ENCODE measurements at regions not wholly inside any gene's neighbourhood (a gene's known extent, or its start where the extent isn't known, plus 50 kb on each side); places are given as distances from the start of the nearest gene placed in this dataset.

DNA sequence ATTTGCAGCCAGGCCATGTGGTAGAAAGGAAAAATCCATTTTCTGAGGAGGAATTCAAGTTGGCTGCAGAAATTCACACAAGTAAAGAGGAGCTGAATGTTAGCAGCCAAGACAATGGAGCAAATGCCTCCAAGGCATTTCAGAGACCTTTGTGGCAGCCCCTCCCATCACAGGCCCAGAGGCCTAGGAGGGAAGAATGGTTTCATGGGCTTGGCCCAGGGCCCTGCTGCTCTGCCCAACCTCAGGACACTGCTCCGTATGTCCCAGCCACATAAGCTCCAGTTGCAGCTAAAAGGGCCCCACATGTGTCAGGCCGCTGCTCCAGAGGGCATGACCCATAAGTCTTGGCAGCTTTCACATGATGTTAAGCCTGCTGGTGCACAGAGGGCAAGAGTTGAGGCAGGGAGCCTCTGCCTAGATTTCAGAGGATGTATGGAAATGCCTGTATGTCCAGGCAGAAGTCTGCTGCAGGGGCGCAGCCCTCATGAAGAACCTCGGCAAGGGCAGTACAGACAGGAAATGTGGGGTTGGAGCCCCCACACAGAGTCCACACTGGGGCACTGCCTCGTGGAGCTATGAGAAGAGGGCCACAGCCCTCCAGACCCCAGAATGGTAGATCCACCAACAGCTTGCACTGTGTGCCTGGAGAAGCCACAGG lies 144.2 kb upstream of the EPB41L4A start:
- TF ChIP-seq, protein P1, sequence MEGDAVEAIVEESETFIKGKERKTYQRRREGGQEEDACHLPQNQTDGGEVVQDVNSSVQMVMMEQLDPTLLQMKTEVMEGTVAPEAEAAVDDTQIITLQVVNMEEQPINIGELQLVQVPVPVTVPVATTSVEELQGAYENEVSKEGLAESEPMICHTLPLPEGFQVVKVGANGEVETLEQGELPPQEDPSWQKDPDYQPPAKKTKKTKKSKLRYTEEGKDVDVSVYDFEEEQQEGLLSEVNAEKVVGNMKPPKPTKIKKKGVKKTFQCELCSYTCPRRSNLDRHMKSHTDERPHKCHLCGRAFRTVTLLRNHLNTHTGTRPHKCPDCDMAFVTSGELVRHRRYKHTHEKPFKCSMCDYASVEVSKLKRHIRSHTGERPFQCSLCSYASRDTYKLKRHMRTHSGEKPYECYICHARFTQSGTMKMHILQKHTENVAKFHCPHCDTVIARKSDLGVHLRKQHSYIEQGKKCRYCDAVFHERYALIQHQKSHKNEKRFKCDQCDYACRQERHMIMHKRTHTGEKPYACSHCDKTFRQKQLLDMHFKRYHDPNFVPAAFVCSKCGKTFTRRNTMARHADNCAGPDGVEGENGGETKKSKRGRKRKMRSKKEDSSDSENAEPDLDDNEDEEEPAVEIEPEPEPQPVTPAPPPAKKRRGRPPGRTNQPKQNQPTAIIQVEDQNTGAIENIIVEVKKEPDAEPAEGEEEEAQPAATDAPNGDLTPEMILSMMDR (IDR thresholded peaks at IDR 0.05) = no peak
- TF ChIP-seq POLR2A (IDR thresholded peaks at IDR 0.05) = no peak

Data from prostate gland (tissue), 2 donors.